ENCODE measurements at regions not wholly inside any gene's neighbourhood (a gene's known extent, or its start where the extent isn't known, plus 50 kb on each side); places are given as distances from the start of the nearest gene placed in this dataset.

- DNase-seq (ENCODE audit: low read depth in 2 of 2), result no peak
Observed at GRCh38 chr6:113495521-113495920, 361.6 kb upstream of the MARCKS start.

GRCh38 chr6:113496166-113496565, 361.0 kb upstream of the MARCKS start:
- no peak for DNase-seq (ENCODE audit: low read depth in 2 of 2)

GRCh38 chr6:113500221-113500620, 356.9 kb upstream of the MARCKS start:
- no peak for DNase-seq (ENCODE audit: low read depth in 2 of 2)

- no peak for DNase-seq (ENCODE audit: low read depth in 2 of 2)
Observed at GRCh38 chr6:113505084-113505699, 352.0 kb upstream of the MARCKS start.

GRCh38 chr6:113508249-113508648, 348.9 kb upstream of the MARCKS start:
- DNase-seq (ENCODE audit: low read depth in 2 of 2), result no peak

GRCh38 chr6:113511100-113511499, 346.0 kb upstream of the MARCKS start:
- DNase-seq (ENCODE audit: low read depth in 2 of 2), result no peak

- DNase-seq (ENCODE audit: low read depth in 2 of 2), result no peak
Observed at GRCh38 chr6:113512576-113512975, 344.6 kb upstream of the MARCKS start.

GRCh38 chr6:113513086-113513485, 344.1 kb upstream of the MARCKS start:
- DNase-seq (ENCODE audit: low read depth in 2 of 2), result no peak

- no peak for DNase-seq (ENCODE audit: low read depth in 2 of 2)
Observed at GRCh38 chr6:113522376-113522775, 334.8 kb upstream of the MARCKS start.

- DNase-seq (ENCODE audit: low read depth in 2 of 2), result no peak
Observed at GRCh38 chr6:113524826-113525225, 332.3 kb upstream of the MARCKS start.

GRCh38 chr6:113526553-113526952, 330.6 kb upstream of the MARCKS start:
- no peak for DNase-seq (ENCODE audit: low read depth in 2 of 2)

GRCh38 chr6:113526995-113527394, 330.1 kb upstream of the MARCKS start:
- DNase-seq (ENCODE audit: low read depth in 2 of 2), result no peak

GRCh38 chr6:113528111-113528510, 329.0 kb upstream of the MARCKS start:
- no peak for DNase-seq (ENCODE audit: low read depth in 2 of 2)

- no peak for DNase-seq (ENCODE audit: low read depth in 2 of 2)
Observed at GRCh38 chr6:113529196-113529595, 327.9 kb upstream of the MARCKS start.

GRCh38 chr6:113529879-113530278, 327.3 kb upstream of the MARCKS start:
- DNase-seq (ENCODE audit: low read depth in 2 of 2), result no peak

GRCh38 chr6:113530769-113531168, 326.4 kb upstream of the MARCKS start:
- DNase-seq (ENCODE audit: low read depth in 2 of 2), result no peak

GRCh38 chr6:113539202-113539601, 317.9 kb upstream of the MARCKS start:
- DNase-seq (ENCODE audit: low read depth in 2 of 2), result no peak

- DNase-seq (ENCODE audit: low read depth in 2 of 2), result no peak
Observed at GRCh38 chr6:113539623-113540022, 317.5 kb upstream of the MARCKS start.

GRCh38 chr6:113540466-113540865, 316.7 kb upstream of the MARCKS start:
- no peak for DNase-seq (ENCODE audit: low read depth in 2 of 2)

- DNase-seq (ENCODE audit: low read depth in 2 of 2), result no peak
Observed at GRCh38 chr6:113551168-113551567, 306.0 kb upstream of the MARCKS start.

GRCh38 chr6:113556775-113557174, 300.4 kb upstream of the MARCKS start:
- DNase-seq (ENCODE audit: low read depth in 2 of 2), result no peak

GRCh38 chr6:113558431-113558830, 298.7 kb upstream of the MARCKS start:
- no peak for DNase-seq (ENCODE audit: low read depth in 2 of 2)

GRCh38 chr6:113558966-113559365, 298.2 kb upstream of the MARCKS start:
- no peak for DNase-seq (ENCODE audit: low read depth in 2 of 2)

- DNase-seq (ENCODE audit: low read depth in 2 of 2), result no peak
Observed at GRCh38 chr6:113560376-113560775, 296.8 kb upstream of the MARCKS start.
